Activated T-cell treated with anti-CD3 and anti-CD28 coated beads for 1 hour (primary cell): ENCODE measurements at regions not wholly inside any gene's neighbourhood (a gene's known extent, or its start where the extent isn't known, plus 50 kb on each side); places are given as distances from the start of the nearest gene placed in this dataset.

Source experiments
- DNase-seq: peaks from one replicate; pipeline ENCODE4 v3.0.0-alpha.2; 2020; ENCODE audit warnings: low read depth

GRCh38 chr2:215685238-215685990, 249.5 kb upstream of the FN1 start:
- DNase-seq, result no peak

GRCh38 chr2:215684448-215685237, 248.8 kb upstream of the FN1 start:
- no peak for DNase-seq

- DNase-seq, result no peak
These were observed 247.4 kb upstream of the FN1 start for GRCh38 chr2:215683295-215683694.

GRCh38 chr2:215681799-215682596, 246.1 kb upstream of the FN1 start:
- DNase-seq, result no peak

GRCh38 chr2:215680605-215681598, 245.0 kb upstream of the FN1 start:
- DNase-seq, result peak; percentile 0

- DNase-seq, result no peak
These were observed 242.2 kb upstream of the FN1 start for GRCh38 chr2:215678094-215678493.

GRCh38 chr2:215677481-215677880, 241.6 kb upstream of the FN1 start:
- no peak for DNase-seq

- no peak for DNase-seq
These were observed 236.5 kb upstream of the FN1 start for GRCh38 chr2:215672406-215672805.

- DNase-seq, result no peak
These were observed 235.8 kb upstream of the FN1 start for GRCh38 chr2:215671691-215672090.

GRCh38 chr2:215671244-215671643, 235.4 kb upstream of the FN1 start:
- no peak for DNase-seq

- DNase-seq, result no peak
These were observed 234.5 kb upstream of the FN1 start for GRCh38 chr2:215670396-215670795.

- DNase-seq, result no peak
These were observed 232.5 kb upstream of the FN1 start for GRCh38 chr2:215668378-215668775.

GRCh38 chr2:215667585-215668377, 231.9 kb upstream of the FN1 start:
- no peak for DNase-seq

GRCh38 chr2:215664847-215665525, 229.1 kb upstream of the FN1 start:
- no peak for DNase-seq

GRCh38 chr2:215662715-215663114, 226.8 kb upstream of the FN1 start:
- no peak for DNase-seq

GRCh38 chr2:215660687-215661086, 224.8 kb upstream of the FN1 start:
- DNase-seq, result no peak

- no peak for DNase-seq
These were observed 223.8 kb upstream of the FN1 start for GRCh38 chr2:215659650-215660049.

GRCh38 chr2:215658635-215659305, 222.9 kb upstream of the FN1 start:
- DNase-seq, result no peak

- DNase-seq, result no peak
These were observed 222.0 kb upstream of the FN1 start for GRCh38 chr2:215657844-215658243.
